ENCODE measurements at regions not wholly inside any gene's neighbourhood (a gene's known extent, or its start where the extent isn't known, plus 50 kb on each side); places are given as distances from the start of the nearest gene placed in this dataset.

DNA sequence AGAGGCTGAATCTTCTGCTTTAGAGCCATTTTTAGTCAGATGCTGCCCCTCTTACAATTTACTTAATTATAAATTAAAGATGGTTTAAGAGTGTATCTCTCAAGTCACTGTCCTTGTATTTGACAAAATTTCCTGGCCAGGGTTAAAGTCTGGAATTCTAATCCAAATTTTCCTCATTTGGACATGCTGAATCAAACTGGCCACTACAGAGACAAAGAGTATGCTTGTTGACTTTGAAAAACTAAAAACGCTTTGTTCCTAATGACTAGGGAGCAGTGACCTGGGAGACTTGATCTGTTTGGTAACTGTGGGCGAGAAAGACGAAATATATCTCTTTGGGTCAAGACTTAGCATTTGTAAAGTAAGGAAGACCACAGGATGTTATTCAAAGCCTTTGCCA, 303.2 kb downstream of the ZSWIM6 start:
- TF ChIP-seq, protein P1, sequence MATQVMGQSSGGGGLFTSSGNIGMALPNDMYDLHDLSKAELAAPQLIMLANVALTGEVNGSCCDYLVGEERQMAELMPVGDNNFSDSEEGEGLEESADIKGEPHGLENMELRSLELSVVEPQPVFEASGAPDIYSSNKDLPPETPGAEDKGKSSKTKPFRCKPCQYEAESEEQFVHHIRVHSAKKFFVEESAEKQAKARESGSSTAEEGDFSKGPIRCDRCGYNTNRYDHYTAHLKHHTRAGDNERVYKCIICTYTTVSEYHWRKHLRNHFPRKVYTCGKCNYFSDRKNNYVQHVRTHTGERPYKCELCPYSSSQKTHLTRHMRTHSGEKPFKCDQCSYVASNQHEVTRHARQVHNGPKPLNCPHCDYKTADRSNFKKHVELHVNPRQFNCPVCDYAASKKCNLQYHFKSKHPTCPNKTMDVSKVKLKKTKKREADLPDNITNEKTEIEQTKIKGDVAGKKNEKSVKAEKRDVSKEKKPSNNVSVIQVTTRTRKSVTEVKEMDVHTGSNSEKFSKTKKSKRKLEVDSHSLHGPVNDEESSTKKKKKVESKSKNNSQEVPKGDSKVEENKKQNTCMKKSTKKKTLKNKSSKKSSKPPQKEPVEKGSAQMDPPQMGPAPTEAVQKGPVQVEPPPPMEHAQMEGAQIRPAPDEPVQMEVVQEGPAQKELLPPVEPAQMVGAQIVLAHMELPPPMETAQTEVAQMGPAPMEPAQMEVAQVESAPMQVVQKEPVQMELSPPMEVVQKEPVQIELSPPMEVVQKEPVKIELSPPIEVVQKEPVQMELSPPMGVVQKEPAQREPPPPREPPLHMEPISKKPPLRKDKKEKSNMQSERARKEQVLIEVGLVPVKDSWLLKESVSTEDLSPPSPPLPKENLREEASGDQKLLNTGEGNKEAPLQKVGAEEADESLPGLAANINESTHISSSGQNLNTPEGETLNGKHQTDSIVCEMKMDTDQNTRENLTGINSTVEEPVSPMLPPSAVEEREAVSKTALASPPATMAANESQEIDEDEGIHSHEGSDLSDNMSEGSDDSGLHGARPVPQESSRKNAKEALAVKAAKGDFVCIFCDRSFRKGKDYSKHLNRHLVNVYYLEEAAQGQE (IDR thresholded peaks at IDR 0.05) = no peak
- TF ChIP-seq, protein P2, sequence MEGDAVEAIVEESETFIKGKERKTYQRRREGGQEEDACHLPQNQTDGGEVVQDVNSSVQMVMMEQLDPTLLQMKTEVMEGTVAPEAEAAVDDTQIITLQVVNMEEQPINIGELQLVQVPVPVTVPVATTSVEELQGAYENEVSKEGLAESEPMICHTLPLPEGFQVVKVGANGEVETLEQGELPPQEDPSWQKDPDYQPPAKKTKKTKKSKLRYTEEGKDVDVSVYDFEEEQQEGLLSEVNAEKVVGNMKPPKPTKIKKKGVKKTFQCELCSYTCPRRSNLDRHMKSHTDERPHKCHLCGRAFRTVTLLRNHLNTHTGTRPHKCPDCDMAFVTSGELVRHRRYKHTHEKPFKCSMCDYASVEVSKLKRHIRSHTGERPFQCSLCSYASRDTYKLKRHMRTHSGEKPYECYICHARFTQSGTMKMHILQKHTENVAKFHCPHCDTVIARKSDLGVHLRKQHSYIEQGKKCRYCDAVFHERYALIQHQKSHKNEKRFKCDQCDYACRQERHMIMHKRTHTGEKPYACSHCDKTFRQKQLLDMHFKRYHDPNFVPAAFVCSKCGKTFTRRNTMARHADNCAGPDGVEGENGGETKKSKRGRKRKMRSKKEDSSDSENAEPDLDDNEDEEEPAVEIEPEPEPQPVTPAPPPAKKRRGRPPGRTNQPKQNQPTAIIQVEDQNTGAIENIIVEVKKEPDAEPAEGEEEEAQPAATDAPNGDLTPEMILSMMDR (IDR thresholded peaks at IDR 0.05; ENCODE audit: low read depth, low read length, missing input control) = no peak
- TF ChIP-seq GABPA (IDR thresholded peaks at IDR 0.05 in 1 of 2, conservative IDR thresholded peaks at IDR 0.05 in 1 of 2) (no peak), RAD21 (IDR thresholded peaks at IDR 0.05) (no peak), HNF4A (conservative IDR thresholded peaks at IDR 0.05) (no peak), TAF1 (conservative IDR thresholded peaks at IDR 0.05) (no peak), JUND (IDR thresholded peaks at IDR 0.05) (no peak), SP1 (IDR thresholded peaks at IDR 0.05) (no peak), YY1 (IDR thresholded peaks at IDR 0.05) (no peak), EGR1 (IDR thresholded peaks at IDR 0.05; ENCODE audit: low read depth in 2 of 2) (no peak)
- TF ChIP-seq, protein P3, sequence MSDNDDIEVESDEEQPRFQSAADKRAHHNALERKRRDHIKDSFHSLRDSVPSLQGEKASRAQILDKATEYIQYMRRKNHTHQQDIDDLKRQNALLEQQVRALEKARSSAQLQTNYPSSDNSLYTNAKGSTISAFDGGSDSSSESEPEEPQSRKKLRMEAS (IDR thresholded peaks at IDR 0.05) = no peak
- TF ChIP-seq, protein P4, sequence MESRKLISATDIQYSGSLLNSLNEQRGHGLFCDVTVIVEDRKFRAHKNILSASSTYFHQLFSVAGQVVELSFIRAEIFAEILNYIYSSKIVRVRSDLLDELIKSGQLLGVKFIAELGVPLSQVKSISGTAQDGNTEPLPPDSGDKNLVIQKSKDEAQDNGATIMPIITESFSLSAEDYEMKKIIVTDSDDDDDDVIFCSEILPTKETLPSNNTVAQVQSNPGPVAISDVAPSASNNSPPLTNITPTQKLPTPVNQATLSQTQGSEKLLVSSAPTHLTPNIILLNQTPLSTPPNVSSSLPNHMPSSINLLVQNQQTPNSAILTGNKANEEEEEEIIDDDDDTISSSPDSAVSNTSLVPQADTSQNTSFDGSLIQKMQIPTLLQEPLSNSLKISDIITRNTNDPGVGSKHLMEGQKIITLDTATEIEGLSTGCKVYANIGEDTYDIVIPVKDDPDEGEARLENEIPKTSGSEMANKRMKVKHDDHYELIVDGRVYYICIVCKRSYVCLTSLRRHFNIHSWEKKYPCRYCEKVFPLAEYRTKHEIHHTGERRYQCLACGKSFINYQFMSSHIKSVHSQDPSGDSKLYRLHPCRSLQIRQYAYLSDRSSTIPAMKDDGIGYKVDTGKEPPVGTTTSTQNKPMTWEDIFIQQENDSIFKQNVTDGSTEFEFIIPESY (IDR thresholded peaks at IDR 0.05) = no peak
- TF ChIP-seq, protein P5, sequence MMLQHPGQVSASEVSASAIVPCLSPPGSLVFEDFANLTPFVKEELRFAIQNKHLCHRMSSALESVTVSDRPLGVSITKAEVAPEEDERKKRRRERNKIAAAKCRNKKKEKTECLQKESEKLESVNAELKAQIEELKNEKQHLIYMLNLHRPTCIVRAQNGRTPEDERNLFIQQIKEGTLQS (IDR thresholded peaks at IDR 0.05) = no peak
